GM12878 (cell line): ENCODE measurements at regions not wholly inside any gene's neighbourhood (a gene's known extent, or its start where the extent isn't known, plus 50 kb on each side); places are given as distances from the start of the nearest gene placed in this dataset.

Source experiments
- ATAC-seq: fragments of 200-7000 bp; cut with Tn5 transposase; 3 replicates; pipeline ENCODE4 v1.9.1; 2020; ENCODE audit warnings: mild to moderate bottlenecking, moderate library complexity
- BruUV-seq: library from RNA; stranded (reverse); fragments of 400-500 nt; replicated peaks from 2 replicates; lab custom pipeline; 2021; lab: Mats Ljungman, UMichigan
- CTCF ChIA-PET: fragments of 300-600 bp; sonication (Branson Sonifier 250); formaldehyde crosslinking; extraction: SDS; loops from one replicate; lab custom pipeline; 2021; ENCODE audit warnings: inconsistent platforms; lab: Yijun Ruan, JAX
- POLR2A ChIA-PET: fragments of 350-600 bp; formaldehyde crosslinking; extraction: SDS; loops from one replicate; lab custom pipeline; 2021; ENCODE audit warnings: inconsistent platforms; lab: Charles Lee
- RAD21 ChIA-PET: fragments of 300-600 bp; sonication (Branson Sonifier 250); formaldehyde crosslinking; loops from one replicate; lab custom pipeline; 2023; ENCODE audit warnings: antibody characterized with exemption; ENCODE audit not compliant: unreplicated experiment; lab: Charles Lee
- SMC1A ChIA-PET: fragments of 300-600 bp; sonication (Branson Sonifier 250); formaldehyde crosslinking; loops from one replicate; lab custom pipeline; 2023; ENCODE audit not compliant: unreplicated experiment, uncharacterized antibody; lab: Charles Lee
- DNase-seq: peaks from one replicate; pipeline ENCODE4 v3.0.0-alpha.2; 2011; ENCODE audit warnings: low read depth, low spot score
- FAIRE-seq: peaks from 3 replicates; lab custom pipeline; 2011; peaks lifted over from hg19 to GRCh38; lab: Jason Lieb, UNC
- H2AFZ ChIP-seq: 2 replicates; pipeline ENCODE4 v1.6.0; 2011; ENCODE audit warnings: low read depth, low read length, control low read depth; ENCODE audit not compliant: control insufficient read depth
- H3K27ac ChIP-seq: 2 replicates; pipeline ENCODE4 v1.5.1; 2011; ENCODE audit warnings: control low read depth; ENCODE audit not compliant: control insufficient read depth, insufficient read depth
- H3K27me3 ChIP-seq, 2 experiments: replicated peaks in 1 of 2; 2 replicates each; pipeline versions ENCODE4 v1.6.0 to v1.6.1; 2011; ENCODE audit warnings: low read length in 1 of 2; ENCODE audit not compliant: control insufficient read depth in 2 of 2, insufficient read depth in 2 of 2
- H3K36me3 ChIP-seq, 2 experiments: 2 replicates each; pipeline ENCODE4 v1.5.1; 2011; ENCODE audit warnings: low read length in 1 of 2; ENCODE audit not compliant: control insufficient read depth in 2 of 2, insufficient read depth in 2 of 2
- H3K4me1 ChIP-seq: 2 replicates; pipeline ENCODE4 v1.6.1; 2011; ENCODE audit warnings: mild to moderate bottlenecking, low read length, moderate library complexity, mixed read lengths; ENCODE audit not compliant: control insufficient read depth, insufficient read depth
- H3K4me2 ChIP-seq: 2 replicates; pipeline ENCODE4 v1.6.0; 2011; ENCODE audit warnings: control low read depth; ENCODE audit not compliant: control insufficient read depth, insufficient read depth
- H3K4me3 ChIP-seq: fragments of 200-600 bp; sonication (generic); 2 replicates; pipeline ENCODE4 v1.5.1; 2016
- H3K79me2 ChIP-seq: 2 replicates; pipeline ENCODE4 v1.6.0; 2011; ENCODE audit warnings: low read length; ENCODE audit not compliant: control insufficient read depth, insufficient read depth
- H3K9ac ChIP-seq: 2 replicates; pipeline ENCODE4 v1.8.0; 2011; ENCODE audit warnings: low read length, control low read depth, mixed read lengths; ENCODE audit not compliant: control insufficient read depth, insufficient read depth
- H3K9me3 ChIP-seq: replicated peaks from 3 replicates; pipeline ENCODE4 v1.5.1; 2011; ENCODE audit warnings: mild to moderate bottlenecking, low read length; ENCODE audit not compliant: control insufficient read depth, insufficient read depth
- H4K20me1 ChIP-seq: 2 replicates; pipeline ENCODE4 v1.6.0; 2011; ENCODE audit not compliant: control insufficient read depth, insufficient read depth
- CBFB ChIP-seq: IDR thresholded peaks from 2 replicates; pipeline ENCODE4 v1.6.1; 2016; ENCODE audit warnings: antibody characterized with exemption, low read depth
- CREM ChIP-seq: IDR thresholded peaks from 2 replicates; pipeline ENCODE4 v1.6.1; 2014; ENCODE audit warnings: antibody characterized with exemption, low read depth
- E2F8 ChIP-seq: fragments of 450-650 bp; IDR thresholded peaks from 2 replicates; pipeline ENCODE4 v1.6.1; 2018; ENCODE audit warnings: mild to moderate bottlenecking, low read depth, moderate library complexity; ENCODE audit not compliant: partially characterized antibody
- GATAD2B ChIP-seq: fragments of 450-650 bp; conservative IDR thresholded peaks from 2 replicates; pipeline ENCODE4 v1.6.1; 2017; ENCODE audit warnings: low read depth, mild to moderate bottlenecking, moderate library complexity
- HDAC6 ChIP-seq: fragments of 200-600 bp; sonication (generic); IDR thresholded peaks from one replicate; pipeline ENCODE4 v1.8.0; 2017; ENCODE audit warnings: antibody characterized with exemption; ENCODE audit not compliant: unreplicated experiment
- HDGF ChIP-seq: fragments of 450-650 bp; IDR thresholded peaks from 2 replicates; pipeline ENCODE4 v1.6.1; 2016; ENCODE audit warnings: antibody characterized with exemption
- JUND ChIP-seq: IDR thresholded peaks from 2 replicates; pipeline ENCODE4 v1.6.1; 2012; ENCODE audit warnings: low read depth, mild to moderate bottlenecking, low read length, improper control_type of control experiment, moderate library complexity
- NBN ChIP-seq: fragments of 450-650 bp; IDR thresholded peaks from 2 replicates; pipeline ENCODE4 v1.6.1; 2016
- NFXL1 ChIP-seq: fragments of 450-650 bp; IDR thresholded peaks from 2 replicates; pipeline ENCODE4 v1.6.1; 2017; ENCODE audit warnings: antibody characterized with exemption, mild to moderate bottlenecking, borderline replicate concordance
- NR2C2 ChIP-seq: IDR thresholded peaks from 2 replicates; pipeline ENCODE4 v1.6.1; 2011; ENCODE audit warnings: borderline replicate concordance, low read depth; ENCODE audit not compliant: control insufficient read depth, insufficient read length
- SIX5 ChIP-seq: IDR thresholded peaks from 2 replicates; pipeline ENCODE4 v1.6.1; 2011; ENCODE audit warnings: mild to moderate bottlenecking, low read depth, low read length, moderate library complexity; ENCODE audit not compliant: severe bottlenecking
- SP1 ChIP-seq: IDR thresholded peaks from one replicate; pipeline ENCODE4 v1.6.1; 2011; ENCODE audit warnings: low read depth, low read length
- STAT3 ChIP-seq: IDR thresholded peaks from 2 replicates; pipeline ENCODE4 v1.6.1; 2011; ENCODE audit warnings: low read depth, low read length, improper control_type of control experiment
- TCF7 ChIP-seq: IDR thresholded peaks from 2 replicates; pipeline ENCODE4 v1.6.1; 2014; ENCODE audit warnings: antibody characterized with exemption, borderline replicate concordance
- ZBED1 ChIP-seq: IDR thresholded peaks from 2 replicates; pipeline ENCODE4 v1.6.1; 2016; ENCODE audit warnings: borderline replicate concordance
- ZBTB4 ChIP-seq: fragments of 450-650 bp; formaldehyde crosslinking; IDR thresholded peaks from 2 replicates; pipeline ENCODE4 v1.4.0; 2022; ENCODE audit warnings: mild to moderate bottlenecking, moderate library complexity
- ZNF217 ChIP-seq: fragments of 450-650 bp; IDR thresholded peaks from 2 replicates; pipeline ENCODE4 v1.6.1; 2017; ENCODE audit warnings: antibody characterized with exemption, mild to moderate bottlenecking
- WGBS: methylation state at CpG from one replicate; pipeline ENCODE4 v1.1.6; 2016; ENCODE audit warnings: low lambda C conversion rate; ENCODE audit not compliant: insufficient replicate concordance, insufficient coverage; ENCODE audit errors: missing lambda C conversion rate; 5-methylcytosine and 5-hydroxymethylcytosine counted together
- in situ Hi-C: fragments of 300-500 bp; cut with MboI; formaldehyde crosslinking; loops from 9 replicates; pipeline ENCODE4 v1.14.3; 2018; ENCODE audit warnings: mixed read lengths
- intact Hi-C: fragments of 100-400 bp; cut with micrococcal nuclease; formaldehyde crosslinking; loops from one replicate; pipeline ENCODE4 v1.14.2; 2022; ENCODE audit not compliant: unreplicated experiment
- TF ChIP-seq, protein P1 (sequence below): fragments of 450-650 bp; IDR thresholded peaks from 2 replicates; pipeline ENCODE4 v1.6.1; 2017; ENCODE audit warnings: borderline replicate concordance

DNA sequence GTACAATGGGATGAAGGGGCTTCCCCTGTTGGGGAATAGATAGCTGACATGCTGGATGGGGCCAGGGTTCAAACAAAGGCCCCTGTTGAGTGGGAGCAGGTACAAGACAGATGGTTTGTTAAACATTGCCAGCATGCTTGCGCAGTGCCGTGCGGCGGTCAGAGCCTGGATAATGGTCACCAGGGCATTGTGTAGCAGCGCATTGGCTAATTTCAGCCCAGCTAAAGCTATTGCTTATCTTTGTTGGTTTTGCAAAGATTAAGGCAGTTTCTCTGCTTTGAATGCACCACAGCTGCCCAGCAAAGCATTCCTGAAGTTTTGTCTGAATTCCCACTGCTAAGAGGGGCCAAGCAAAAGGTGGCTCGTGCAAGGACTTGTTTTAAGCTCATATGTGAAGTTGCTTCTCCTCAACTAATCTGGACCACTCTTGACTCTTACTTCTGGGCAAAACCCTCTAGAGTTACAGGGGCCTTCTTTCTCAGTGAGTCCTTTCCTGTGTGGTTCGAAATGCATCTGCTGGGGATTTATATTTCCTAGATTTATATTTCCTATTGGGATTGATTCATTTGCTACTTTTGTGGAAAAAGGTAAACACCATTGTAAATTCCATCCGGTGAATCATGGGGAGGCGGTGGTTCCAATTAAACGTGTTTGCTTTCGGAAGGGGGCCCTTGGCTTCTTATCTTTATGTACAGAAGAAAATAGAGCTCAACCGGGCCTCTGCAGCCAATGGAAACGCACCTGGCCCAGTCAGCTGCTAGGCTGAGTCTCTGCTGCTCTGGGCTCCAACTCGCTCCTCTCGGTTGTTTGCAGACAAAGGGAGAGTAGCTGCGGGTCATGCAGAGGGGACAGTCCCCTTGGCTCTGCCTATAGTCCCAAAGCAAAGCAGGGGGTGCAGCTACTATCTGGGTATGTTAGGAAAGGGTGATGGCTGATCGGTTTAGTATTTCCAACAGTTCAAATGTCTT lies 72.1 kb downstream of the FOXA2 start (continued):
- TF ChIP-seq SP1 (no peak), CBFB (no peak)

- Histone ChIP-seq H3K36me3 (no peaks in the 10 kb centered on the region), H4K20me1 (no peaks in the 10 kb centered on the region), H3K4me1 (no peaks in the 10 kb centered on the region), H3K9ac (no peak overlapping the region), H3K27me3 (no peaks in the 10 kb centered on the region), H3K4me3 (no peak overlapping the region), H3K27ac (no peak overlapping the region), H3K9me3 (no peaks in the 10 kb centered on the region), H3K4me2 (no peak overlapping the region), H2AFZ (no peak overlapping the region), H3K79me2 (no peaks in the 10 kb centered on the region)
- ChIA-PET RAD21 (no interaction called here), CTCF (no interaction called here), POLR2A (no interaction called here), SMC1A (no interaction called here)
- WGBS: 30% methylated on average over 3 of the region's 3 CpGs
- no peak for DNase-seq
- intact Hi-C loops (no loop called here), in situ Hi-C loops (no loop called here)
- no peak for FAIRE-seq
- no peak for ATAC-seq
- BruUV-seq: no TSS peak
- TF ChIP-seq HDGF (no peak), ZNF217 (no peak), NFXL1 (no peak), NR2C2 (no peak), ZBTB4 (CRISPR knock-in tag) (no peak), ZBED1 (no peak), HDAC6 (no peak), TCF7 (no peak), NBN (no peak), CREM (no peak), E2F8 (no peak), STAT3 (no peak), SIX5 (no peak), JUND (no peak), GATAD2B (no peak)
- TF ChIP-seq, protein P1, sequence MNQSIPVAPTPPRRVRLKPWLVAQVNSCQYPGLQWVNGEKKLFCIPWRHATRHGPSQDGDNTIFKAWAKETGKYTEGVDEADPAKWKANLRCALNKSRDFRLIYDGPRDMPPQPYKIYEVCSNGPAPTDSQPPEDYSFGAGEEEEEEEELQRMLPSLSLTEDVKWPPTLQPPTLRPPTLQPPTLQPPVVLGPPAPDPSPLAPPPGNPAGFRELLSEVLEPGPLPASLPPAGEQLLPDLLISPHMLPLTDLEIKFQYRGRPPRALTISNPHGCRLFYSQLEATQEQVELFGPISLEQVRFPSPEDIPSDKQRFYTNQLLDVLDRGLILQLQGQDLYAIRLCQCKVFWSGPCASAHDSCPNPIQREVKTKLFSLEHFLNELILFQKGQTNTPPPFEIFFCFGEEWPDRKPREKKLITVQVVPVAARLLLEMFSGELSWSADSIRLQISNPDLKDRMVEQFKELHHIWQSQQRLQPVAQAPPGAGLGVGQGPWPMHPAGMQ: no peak
Measured at GRCh38 chr20:22509843-22510147, 74.6 kb downstream of the FOXA2 start.
